Endothelial cell of hepatic sinusoid (primary cell): ENCODE measurements at regions not wholly inside any gene's neighbourhood (a gene's known extent, or its start where the extent isn't known, plus 50 kb on each side); places are given as distances from the start of the nearest gene placed in this dataset.
"Not testable (repeated sequence)": the region's sequence is repeated elsewhere in the genome, so short reads cannot be mapped to it uniquely, and the experiment has no call there.

Source experiments
- in situ Hi-C: cut with HindIII; loops from 2 replicates; pipeline ENCODE4 v1.10.0; 2017; ENCODE audit warnings: low sequenced_read_pairs

DNA sequence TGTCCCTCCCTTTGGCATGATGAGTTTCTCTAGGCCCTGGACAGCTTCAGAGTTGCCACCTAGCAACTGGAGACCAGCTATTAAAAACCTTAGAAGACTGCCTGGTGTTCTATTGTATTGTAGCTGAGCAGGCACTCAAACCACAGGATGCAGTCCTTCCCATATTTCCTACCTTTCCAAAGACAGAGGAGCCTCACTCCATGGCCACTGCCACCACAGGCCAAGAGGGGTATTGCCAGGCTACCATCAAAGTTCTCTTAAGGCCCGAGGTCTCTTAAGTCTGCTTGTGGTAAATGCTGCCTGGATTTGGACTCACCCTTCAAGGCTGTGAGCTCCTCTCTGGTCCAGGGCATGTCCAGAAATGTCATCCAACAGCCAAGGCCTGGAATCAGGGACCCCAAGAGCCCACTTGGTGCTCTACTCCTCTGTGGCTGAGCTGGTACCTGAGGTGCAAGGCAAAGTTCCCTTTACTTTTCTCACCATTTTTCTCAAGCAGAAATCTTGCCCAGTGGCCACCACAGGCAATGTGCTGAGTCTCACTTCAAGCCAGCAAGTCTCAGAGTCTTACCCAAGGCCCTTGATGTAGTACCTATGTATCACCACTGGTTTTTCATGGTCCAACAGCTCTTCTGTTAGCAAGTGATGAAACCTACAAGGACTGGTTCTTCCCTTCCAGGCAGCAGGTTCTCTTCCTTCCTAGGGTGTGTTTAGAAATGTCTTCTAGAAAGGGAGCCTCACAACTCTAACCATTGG, 269.4 kb downstream of the AMY1C start:
- in situ Hi-C loops, result no loop called here

DNA sequence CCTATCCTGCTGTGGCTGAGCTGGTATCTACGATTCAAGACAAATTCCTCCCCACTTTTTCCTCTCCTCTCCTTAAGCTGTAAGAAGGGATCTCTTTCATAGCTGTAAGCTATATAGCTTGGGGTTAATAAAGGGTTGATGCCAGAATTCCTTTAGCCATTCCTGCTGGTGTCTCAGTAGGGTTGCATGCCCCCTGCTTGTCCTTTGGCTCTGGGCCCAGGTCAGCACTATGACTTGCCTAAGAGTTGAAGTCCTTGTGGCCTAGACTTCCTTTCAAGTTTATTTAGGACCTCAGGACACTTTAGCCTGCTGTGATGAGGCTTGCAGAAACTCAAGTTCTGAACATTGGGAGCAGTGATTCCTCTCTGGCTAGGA, 270.0 kb downstream of the AMY1C start:
- in situ Hi-C loops, result no loop called here

DNA sequence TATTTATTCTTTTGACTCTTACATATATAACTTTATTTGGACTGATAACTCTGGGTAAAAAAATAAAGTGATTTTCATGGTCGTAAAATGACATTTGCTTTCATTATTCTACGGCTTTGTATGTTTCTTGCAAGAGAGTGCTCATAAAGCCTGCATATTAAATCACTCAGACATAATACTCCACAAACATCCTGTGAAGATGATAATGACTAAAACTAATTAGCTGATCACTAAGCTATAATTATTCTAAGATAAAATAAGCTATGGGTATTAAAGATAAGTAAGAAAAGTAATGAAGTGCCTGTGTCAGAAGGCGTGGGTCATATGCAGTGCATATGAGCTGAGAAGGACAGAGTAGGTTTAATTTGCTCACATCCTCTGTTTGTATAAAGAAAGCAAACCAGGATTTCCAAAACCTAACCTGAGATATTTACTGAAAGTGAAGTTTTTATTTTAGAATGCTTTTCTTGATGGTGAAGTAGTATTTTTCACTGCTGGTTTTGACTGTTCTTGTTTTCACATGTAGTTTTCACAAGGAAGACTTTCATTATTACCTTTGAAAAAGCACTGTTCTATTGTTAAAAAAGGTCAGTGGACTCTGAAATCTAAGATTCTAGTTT, 278.8 kb downstream of the AMY1C start:
- in situ Hi-C loops, result no loop called here

DNA sequence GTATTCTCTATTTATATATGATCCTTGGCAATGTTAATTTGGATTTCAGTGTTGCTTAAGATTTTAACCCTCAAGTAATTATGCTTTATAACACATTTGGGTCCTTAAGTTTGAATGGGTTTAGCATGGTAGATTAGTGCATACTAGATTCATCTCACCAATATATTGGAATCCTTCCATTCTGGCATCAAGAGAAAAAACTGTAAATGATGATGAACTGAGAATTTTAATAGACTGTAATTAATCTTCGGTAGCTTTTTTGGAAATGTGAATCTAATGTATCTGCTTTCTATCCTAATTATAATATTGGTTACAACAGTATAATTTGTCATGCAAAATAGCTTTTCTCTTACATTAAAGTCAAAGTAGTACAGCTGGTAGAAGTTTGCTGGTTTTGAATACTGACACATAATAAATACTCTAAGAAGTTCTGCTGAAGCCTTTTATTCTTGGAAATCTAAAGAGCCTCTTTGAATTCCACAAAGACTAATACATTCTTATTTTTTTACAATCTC, 279.8 kb downstream of the AMY1C start:
- in situ Hi-C loops, result no loop called here

DNA sequence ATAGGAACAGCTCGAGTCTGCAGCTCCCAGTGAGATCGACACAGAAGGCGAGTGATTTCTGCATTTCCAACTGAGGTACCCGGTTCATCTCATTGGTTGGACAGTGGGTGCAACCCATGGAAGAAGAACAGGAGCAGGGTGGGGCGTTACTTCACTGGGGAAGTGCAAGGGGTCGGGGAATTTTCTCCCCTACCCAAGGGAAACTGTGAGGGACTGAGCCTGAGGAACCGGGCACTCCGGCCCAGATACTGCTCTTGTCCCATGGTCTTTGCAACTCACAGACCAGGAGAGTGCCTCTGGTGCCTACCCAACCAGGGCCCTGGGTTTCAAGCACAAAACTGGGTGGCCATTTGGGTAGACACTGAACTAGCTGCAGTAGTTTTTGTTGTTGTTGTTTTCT, 307.1 kb downstream of the AMY1C start:
- in situ Hi-C loops, result no loop called here

DNA sequence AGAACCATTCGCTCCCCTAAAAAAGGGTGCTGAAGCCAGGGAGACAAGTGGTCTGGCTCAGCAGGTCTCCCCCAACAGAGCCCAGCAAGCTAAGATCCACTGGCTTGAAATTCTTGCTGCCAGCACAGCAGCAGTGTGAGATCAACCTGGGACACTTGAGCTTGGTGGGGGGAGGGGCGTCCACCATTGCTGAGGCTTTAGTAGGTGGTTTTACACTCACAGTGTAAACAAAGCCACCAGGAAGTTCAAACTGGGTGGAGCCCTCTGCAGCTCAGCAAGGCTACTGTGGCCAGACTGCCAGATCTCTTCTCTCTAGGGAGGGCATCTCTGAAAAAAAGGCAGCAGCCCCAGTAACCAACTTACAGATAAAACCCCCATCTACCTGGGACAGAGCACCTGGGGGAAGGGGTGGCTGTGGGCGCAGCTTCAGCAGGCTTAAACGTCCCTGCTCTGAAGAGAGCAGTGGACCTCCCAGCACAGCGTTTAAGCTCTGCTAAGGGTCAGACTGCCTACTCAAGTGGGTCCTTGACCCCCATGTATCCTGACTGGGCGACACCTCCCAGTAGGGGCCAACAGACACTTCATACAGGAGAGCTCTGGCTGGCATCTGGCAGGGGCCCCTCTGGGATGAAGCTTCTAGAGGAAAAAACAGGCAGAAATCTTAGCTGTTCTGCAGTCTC, 307.7 kb downstream of the AMY1C start:
- in situ Hi-C loops, result not testable (repeated sequence)

DNA sequence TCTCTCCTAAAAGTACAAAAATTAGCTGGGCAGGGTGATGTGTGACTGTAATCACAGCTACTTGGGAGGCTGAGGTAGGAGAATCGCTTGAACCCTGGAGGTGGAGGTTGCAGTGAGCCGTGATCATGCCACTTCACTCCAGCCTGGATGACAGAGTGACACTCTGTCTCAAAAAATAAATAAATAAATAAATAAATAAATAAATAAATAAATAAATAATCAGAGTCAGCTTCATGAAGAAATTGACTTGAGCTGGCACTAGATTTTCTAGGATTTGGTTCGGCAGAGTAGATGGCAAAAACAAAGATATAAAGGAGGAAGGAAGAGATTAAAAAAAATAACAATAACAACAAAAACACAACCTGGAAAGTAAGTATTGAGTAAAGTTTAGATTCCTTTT, 311.9 kb downstream of the AMY1C start:
- in situ Hi-C loops, result not testable (repeated sequence)

DNA sequence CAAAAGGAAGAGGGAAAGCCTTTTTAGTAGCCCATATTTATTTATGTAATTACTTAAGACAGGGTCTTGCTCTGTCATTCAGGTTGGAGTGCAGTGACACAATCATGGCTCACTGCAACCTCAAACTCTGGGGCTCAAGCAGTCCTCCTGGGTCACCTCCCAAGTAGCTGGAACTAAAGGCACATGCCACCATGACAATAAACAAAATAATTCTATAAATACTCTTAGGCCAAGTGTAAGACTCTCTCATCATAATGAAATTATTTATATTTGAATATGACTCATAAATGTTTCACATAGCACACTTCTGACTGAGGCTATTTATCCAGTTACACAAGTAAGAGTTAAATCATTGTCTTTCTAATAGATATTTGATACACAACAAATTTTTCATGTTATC, 314.7 kb downstream of the AMY1C start:
- in situ Hi-C loops, result no loop called here

DNA sequence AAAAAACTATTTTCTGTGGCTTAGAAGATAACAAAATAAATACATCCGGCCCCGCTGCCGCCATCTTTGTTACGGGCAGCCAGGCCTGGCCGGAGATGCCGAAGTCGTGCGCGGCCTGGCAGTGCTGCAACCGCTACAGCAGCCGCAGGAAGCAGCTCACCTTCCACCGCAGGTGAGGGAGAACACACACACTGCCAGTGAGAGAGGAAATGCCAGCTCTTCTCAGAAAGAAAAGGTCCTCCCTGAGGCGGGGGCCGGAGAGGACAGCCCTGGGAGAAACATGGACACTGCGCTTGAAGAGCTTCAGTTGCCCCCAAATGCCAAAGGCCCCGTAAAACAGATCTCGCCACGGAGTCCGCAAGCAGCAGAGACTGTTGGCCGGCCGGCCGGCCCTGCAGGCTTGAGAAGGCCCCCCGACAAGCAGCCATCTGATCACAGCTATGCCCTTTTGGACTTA, 323.2 kb downstream of the AMY1C start:
- in situ Hi-C loops, result no loop called here

DNA sequence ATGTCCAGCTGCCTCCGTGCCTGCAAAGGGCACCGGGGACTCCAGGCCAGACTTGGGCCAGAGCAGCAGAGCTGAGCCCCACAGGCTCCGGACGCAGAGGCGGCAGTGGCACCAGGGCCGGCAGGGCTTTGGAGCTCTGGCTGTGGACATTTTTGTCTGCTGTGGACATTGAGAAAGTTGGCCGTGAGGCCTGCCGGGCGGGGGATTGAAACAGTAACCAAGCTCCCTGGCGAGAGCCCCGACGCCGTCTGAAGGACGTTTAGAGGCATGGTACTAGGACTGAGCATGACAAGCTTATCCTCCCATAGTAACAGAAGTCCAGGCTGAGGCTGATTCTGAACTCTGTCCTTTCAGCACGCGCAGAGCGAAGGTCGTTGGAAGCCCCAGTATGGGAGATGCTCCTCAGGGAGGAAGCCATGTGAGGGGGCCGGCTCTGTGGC, 323.8 kb downstream of the AMY1C start:
- in situ Hi-C loops, result no loop called here

DNA sequence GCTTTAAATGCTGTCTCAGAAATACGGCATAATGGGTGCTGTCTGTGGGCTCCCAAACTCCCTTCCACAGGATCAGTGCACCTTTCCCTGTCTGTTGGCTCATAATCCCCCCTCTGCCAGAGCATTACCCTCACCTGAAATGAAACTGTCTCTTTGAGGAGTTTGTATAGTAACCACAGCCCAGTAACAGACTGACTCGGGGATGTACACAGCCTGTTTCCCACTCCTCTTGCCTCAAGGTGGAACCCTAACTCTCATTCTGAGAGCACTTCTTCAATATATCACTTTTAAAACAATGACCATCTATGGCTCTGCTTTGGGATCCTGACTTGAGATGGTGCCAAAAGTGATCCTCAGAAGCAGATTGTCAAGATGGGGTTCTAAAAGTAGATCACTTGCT, 332.5 kb downstream of the AMY1C start:
- in situ Hi-C loops, result no loop called here

DNA sequence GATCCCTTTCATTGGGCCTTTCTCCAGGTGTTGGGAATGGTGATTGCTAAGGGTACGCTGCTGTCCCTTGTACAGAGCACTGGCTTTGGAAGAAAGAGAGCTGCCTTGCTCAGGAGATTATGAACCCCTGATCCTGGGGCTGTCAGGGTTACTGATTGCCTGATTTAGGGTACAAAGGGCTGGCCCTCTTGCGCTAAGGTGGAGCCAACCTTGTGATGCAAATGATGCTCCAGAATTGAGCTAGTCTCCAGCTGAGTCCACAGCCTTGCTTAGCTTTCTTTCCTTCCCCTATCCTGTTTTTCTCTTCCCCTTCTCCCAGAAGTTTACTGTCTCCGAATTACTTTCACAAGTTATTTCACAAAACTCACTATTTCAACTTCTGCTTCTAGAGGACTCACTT, 334.7 kb downstream of the AMY1C start:
- in situ Hi-C loops, result no loop called here

DNA sequence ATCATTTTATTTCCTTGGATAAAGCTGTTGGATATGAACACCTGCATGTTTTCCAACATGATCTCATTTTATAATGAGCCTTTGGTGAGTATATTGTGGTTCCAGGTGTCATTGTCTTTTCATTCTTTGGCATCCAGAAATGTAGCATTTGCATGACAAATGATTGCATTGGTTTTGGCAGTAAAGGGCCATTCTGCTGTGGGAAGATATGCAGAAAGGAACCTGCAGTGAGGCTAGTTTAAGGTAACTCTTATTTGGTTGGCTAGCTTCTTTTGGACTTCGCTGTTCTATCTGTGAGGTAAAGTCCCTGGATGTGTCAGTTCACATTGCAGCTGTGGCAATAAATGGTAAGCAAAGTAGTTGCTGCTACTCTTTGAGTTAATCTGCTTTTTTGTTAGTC, 343.0 kb downstream of the AMY1C start:
- in situ Hi-C loops, result no loop called here

DNA sequence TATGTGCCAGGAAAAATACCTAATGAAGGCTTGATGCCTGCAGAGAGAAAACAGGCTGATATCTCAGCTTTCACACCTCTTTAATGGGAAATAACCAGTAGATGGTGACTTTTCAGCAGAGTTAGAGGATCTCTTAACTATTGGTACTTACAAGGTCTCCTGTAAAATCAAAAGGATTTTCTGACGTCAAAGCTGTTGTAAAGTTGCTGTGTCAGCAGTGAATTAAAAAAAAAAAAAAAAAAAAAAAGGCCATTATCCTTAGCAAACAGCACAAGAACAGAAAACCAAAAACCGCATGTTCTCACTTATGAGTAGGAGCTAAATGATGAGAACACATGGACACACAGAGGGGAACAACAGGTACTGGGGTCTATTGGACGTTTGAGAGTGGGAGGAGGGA, 349.1 kb downstream of the AMY1C start:
- in situ Hi-C loops, result no loop called here

DNA sequence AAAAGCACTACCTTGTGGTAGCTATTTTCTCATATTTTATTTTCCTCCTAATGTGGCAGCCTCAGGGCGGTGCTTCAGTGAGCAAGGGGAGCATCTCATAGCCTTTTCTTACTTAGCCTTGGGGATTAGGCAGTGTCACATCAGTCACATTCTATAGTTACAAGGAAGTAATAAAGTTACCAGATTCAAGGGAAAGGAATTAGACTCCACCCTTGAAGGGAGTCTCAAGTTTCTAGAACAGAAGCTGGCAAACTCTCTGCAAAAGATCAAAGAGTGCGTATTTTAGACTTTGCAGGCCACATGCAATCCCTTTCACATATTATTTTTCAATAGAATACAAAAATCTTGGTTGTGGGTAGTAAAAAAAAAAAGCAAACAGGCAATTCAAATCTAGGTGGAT, 350.4 kb downstream of the AMY1C start:
- in situ Hi-C loops, result no loop called here

DNA sequence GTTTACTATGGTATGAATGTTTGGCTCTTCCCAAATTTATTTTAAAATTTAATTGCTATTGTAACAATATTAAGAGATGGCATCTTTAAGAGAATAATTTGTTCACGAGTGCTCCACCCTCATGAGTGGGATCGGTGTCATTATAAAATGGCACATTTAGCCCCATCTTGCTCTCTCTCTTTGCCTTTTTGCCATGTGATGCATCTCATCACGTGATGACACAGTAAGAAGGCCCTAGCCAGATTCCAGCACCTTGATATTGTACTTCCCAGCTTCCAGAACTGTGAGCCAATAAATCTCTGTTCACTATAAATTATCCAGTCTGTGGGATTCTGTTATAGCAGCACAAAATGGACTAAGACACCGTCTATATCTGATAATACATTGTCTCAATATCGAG, 355.8 kb downstream of the AMY1C start:
- in situ Hi-C loops, result no loop called here

DNA sequence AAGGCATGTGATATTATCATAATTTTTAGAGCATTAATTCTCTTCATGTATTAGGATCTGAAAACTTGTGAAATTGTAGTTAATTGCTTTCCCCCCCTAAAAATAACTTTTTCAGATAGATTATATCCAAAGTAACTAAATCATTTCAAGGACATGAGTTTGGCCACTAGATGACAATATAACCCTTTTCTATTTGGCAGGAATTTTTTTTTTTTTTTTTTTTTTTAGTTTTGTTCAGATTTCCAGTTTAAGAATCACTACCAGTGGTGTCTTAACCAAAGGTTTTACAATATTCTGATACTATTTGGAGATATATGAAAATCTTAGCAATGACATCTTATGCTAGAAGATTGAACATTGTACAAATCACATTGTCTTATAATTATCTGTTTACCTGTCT, 370.8 kb downstream of the AMY1C start:
- in situ Hi-C loops, result no loop called here

DNA sequence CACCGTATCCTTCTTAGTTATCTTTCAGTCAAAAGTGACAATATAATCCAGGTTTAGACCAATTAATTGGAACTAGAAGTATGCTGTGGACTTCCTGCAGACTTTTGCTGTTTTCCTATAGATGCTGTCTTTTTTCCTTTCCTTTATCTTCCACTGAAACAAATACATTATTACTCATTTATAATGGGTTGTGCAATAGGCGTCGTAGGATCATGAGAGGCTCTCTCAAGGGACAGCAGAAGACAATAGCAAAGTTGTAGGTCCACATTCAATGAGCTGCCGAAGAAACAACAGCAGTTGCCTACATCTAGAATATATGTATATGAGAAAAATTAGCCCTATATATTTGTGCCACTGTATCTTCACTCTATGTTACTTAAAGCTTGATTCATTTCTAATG, 371.6 kb downstream of the AMY1C start:
- in situ Hi-C loops, result no loop called here

DNA sequence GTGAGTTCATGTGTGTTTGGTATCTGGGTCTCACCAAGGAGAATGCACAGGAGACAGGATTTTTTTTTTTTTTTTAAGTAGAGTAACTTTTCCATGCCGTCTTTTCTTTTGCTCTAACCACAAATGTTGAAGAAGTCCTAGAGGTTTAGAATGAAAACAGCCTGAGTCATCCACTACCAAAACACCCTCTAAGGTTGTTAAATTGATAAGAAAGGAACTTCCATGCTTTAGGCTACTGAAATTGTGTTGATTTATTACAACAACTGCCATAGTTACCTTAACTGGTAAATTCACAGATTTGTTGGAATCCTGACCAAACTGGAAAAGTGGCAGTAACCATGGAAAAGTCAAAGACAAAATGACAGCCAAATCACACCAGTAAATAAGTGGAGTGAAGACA, 375.6 kb downstream of the AMY1C start:
- in situ Hi-C loops, result no loop called here

DNA sequence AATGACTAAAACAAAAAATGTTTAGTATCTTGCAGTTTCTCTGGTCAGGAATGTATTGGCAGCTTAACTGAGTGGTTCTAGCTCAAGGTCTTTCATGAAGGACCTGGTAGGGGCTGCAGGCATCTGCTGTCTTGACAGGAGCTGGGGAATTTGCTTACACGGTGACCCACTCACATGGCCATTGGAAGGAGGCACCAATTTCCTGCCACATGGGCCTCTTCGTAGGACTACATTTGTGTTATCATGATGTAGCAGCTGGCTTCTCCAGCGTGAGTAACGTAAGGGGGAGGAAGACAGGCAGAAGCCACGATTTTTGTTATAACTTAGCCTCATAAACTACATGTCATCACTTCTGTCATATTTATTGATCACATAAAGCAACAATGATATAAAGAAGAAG, 376.3 kb downstream of the AMY1C start:
- in situ Hi-C loops, result no loop called here

DNA sequence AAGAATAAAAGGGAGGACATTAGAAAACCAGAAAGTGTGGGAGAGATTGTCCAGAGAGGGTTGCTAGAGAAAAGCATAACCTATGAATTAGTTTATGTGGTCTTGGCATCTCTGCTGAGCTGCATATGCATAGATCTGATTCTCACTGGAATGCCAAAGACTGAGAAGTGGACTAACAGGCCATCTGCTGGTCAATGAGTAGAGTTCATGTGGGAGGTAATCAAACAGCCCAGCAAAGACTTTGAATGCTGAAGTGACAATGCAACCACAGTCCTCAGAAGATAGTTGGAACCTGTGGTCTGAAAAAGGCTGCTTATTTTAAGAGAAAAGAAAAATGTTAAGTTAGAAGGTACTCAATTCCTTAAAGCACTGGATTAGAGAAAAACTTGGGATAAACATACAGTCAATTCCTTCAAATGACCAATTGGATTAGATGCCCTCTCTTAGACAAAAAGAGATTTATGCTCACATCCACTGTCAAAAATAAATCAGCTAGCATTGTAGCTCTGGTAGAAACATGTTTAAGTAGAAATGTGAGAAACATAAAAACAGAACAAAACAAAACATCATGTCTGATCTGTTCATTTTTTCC, 382.8 kb downstream of the AMY1C start:
- in situ Hi-C loops, result no loop called here

DNA sequence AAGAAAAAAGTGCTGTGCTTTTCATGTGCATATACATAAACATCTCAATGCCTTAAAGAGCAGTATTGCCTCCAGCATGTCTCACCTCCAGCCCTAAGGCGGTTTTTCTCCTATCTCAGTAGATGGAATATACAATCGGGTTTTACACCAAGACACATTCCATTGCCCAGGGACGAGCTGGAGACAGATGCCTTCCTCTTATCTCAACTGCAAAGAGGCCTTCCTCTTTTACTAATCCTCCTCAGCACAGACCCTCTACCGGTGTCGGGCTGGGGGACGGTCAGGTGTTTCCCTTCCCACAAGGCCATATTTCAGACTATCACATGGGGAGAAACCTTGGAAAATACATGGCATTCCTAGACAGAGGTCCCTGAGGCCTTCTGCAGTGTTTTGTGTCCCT, 385.3 kb downstream of the AMY1C start:
- in situ Hi-C loops, result not testable (repeated sequence)
